ENCODE measurements at regions not wholly inside any gene's neighbourhood (a gene's known extent, or its start where the extent isn't known, plus 50 kb on each side); places are given as distances from the start of the nearest gene placed in this dataset.

DNA sequence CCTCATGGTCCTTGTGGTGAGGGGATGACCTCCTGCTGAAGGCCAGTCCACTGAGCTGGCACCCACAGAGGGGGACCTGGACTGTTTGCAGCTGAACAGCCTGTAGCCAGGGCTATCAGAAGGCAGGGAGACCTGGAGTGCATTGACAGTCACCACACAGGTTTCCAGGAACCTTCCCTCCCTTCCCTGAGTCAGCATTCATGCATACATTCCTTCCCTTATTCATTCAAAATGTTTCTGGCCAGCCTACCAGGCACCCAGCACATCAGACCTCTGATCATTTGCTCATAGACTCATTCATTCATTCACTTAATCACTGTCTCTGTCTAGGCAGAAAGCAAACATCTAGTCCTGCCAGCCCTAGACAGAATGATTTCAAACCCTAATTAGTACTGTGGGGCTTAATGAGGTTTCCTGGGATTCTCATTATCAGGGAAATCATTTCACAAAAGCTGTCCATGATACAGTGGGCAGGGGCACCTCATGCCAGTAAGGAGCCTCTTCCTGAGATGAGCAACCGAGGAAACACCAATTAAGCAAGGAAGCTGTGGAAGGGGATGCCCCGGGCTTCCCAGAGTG lies 110.1 kb upstream of the PPP1R26 start:
- no peak for DNase-seq
- Histone ChIP-seq H3K4me2 (ENCODE audit: low read length) (no peak overlapping the region), H2BK5ac (ENCODE audit: low read depth, low read length, poor library complexity) (no peak overlapping the region), H4K12ac (ENCODE audit: low read depth, low read length) (no peak overlapping the region), H3K18ac (ENCODE audit: low read length) (no peak overlapping the region), H4K8ac (ENCODE audit: low read depth, low read length) (no peak overlapping the region), H2AK5ac (ENCODE audit: low read length) (no peak overlapping the region), H2BK12ac (ENCODE audit: low read length) (no peak overlapping the region), H3K14ac (ENCODE audit: low read length) (no peak overlapping the region), H3K4me3 (ENCODE audit: low read depth, low read length) (no peak overlapping the region), H3K79me1 (ENCODE audit: low read length) (no peaks in the 10 kb centered on the region), H4K91ac (ENCODE audit: low read depth, low read length) (no peak overlapping the region), H3K4me1 (ENCODE audit: control insufficient read depth in 1 of 2, insufficient read depth in 2 of 2, low read length in 2 of 2) (no peaks in the 10 kb centered on the region), H3K9ac (ENCODE audit: low read length) (no peak overlapping the region), H3K79me2 (ENCODE audit: control insufficient read depth, insufficient read depth, low read length, poor library complexity) (no peaks in the 10 kb centered on the region), H2AFZ (ENCODE audit: insufficient read depth, low read length, poor library complexity) (no peak overlapping the region), H3K27ac (ENCODE audit: low read depth, low read length) (no peak overlapping the region), H2BK120ac (ENCODE audit: insufficient read depth, low read length, poor library complexity) (no peak overlapping the region), H3K36me3 (ENCODE audit: control insufficient read depth in 1 of 2, insufficient read depth in 2 of 2, low read length in 2 of 2) (no peaks in the 10 kb centered on the region), H3K27me3 (ENCODE audit: insufficient read depth, low read length) (no peaks in the 10 kb centered on the region), H3K23ac (ENCODE audit: low read length) (no peak overlapping the region), H3K9me3 (ENCODE audit: insufficient read depth, low read depth, low read length) (peaks cover 3% of the 10 kb centered on the region), H3K4ac (ENCODE audit: low read depth, low read length) (no peak overlapping the region)
- no CpG with 5 or more reads among the region's 2 CpGs for WGBS (ENCODE audit: extremely low coverage, insufficient coverage, insufficient read length)

DNA sequence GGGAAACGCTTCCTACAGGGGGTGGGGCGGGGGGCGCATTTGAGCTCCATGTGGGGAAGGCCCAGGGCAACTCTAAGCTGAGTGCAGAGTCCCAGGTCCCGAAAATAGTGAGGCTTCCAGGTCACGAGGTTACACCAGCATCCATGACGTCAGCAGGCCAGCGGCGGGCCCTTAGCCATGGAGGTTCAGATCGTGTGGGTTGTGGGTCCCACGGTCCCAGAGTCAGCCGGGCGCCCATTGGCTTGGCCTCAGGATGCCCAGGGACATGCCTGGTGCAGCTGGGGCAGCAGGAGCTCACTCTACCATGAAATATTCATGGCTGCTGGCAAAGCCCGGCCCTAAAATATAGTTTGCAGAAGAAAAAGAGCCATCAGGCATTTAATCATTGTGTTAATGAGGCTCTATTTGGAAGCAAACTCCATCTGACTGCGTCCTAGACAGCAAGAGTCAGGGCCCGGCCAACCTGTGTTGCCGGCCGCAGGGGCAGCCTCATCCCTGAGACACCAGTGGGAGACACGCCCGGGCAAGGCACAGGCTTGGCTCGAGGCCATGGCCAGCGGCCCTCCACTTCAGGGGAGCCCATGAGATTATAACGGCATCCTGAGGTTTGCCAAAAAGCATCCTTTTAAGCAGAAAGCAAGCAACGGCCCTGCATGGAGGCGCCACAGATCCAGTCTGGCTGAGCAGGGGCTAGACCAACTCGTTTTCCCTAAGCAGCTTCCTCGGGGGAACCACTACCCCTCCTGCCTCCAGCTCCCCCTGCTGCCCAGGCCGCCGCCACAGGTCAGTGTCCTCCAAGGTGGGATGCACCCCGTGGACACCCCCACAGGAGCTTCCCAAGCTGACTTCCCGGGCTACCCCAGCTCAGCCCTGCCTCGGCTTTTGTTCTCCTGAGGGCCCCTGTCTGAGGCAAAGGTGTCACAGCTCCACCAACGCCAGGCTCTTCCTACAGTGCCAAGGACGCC lies 108.9 kb upstream of the PPP1R26 start:
- Histone ChIP-seq H3K14ac (ENCODE audit: low read length) (no peak overlapping the region), H2AFZ (ENCODE audit: insufficient read depth, low read length, poor library complexity) (no peak overlapping the region), H3K9me3 (ENCODE audit: insufficient read depth, low read depth, low read length) (peaks cover 3% of the 10 kb centered on the region), H2AK5ac (ENCODE audit: low read length) (no peak overlapping the region), H3K36me3 (ENCODE audit: control insufficient read depth in 1 of 2, insufficient read depth in 2 of 2, low read length in 2 of 2) (no peaks in the 10 kb centered on the region), H3K4me2 (ENCODE audit: low read length) (no peak overlapping the region), H3K27me3 (ENCODE audit: insufficient read depth, low read length) (no peaks in the 10 kb centered on the region), H3K27ac (ENCODE audit: low read depth, low read length) (no peak overlapping the region), H3K23ac (ENCODE audit: low read length) (no peak overlapping the region), H4K91ac (ENCODE audit: low read depth, low read length) (no peak overlapping the region), H3K9ac (ENCODE audit: low read length) (no peak overlapping the region), H4K12ac (ENCODE audit: low read depth, low read length) (no peak overlapping the region), H2BK5ac (ENCODE audit: low read depth, low read length, poor library complexity) (no peak overlapping the region), H3K4me3 (ENCODE audit: low read depth, low read length) (no peak overlapping the region), H4K8ac (ENCODE audit: low read depth, low read length) (no peak overlapping the region), H3K79me2 (ENCODE audit: control insufficient read depth, insufficient read depth, low read length, poor library complexity) (no peaks in the 10 kb centered on the region), H3K4ac (ENCODE audit: low read depth, low read length) (no peak overlapping the region), H3K4me1 (ENCODE audit: control insufficient read depth in 1 of 2, insufficient read depth in 2 of 2, low read length in 2 of 2) (no peaks in the 10 kb centered on the region), H2BK120ac (ENCODE audit: insufficient read depth, low read length, poor library complexity) (no peak overlapping the region), H3K18ac (ENCODE audit: low read length) (no peak overlapping the region), H2BK12ac (ENCODE audit: low read length) (no peak overlapping the region), H3K79me1 (ENCODE audit: low read length) (no peaks in the 10 kb centered on the region)
- no peak for DNase-seq
- no CpG with 5 or more reads among the region's 33 CpGs for WGBS (ENCODE audit: extremely low coverage, insufficient coverage, insufficient read length)

DNA sequence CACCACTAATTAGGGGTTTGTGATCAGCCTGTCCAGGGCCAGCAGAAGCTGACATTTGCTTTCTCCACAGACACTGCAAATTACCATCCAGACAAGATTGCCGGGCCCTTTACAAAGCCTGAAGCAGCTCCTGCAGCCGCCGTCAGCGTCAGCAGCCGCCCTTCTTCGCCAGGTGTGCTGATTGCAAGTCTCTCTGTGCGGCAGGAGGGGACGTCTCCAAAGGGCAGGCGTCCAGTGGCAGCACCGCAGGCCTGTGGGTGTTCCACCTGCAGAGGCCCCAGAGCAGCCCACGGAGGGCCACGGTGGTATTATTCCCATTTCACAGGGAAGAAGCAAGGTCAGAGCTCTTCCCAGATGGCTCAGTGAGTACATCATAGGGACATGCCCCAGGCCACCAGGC lies 108.0 kb upstream of the PPP1R26 start:
- no peaks in the 10 kb centered on the region for H3K27me3 ChIP-seq (ENCODE audit: insufficient read depth, low read length)
- WGBS (ENCODE audit: extremely low coverage, insufficient coverage, insufficient read length): no CpG with 5 or more reads among the region's 12 CpGs
- H3K36me3 ChIP-seq (ENCODE audit: control insufficient read depth in 1 of 2, insufficient read depth in 2 of 2, low read length in 2 of 2): no peaks in the 10 kb centered on the region
- H3K4me2 ChIP-seq (ENCODE audit: low read length): no peak overlapping the region
- H3K4me3 ChIP-seq (ENCODE audit: low read depth, low read length): no peak overlapping the region
- no peak overlapping the region for H3K4ac ChIP-seq (ENCODE audit: low read depth, low read length)
- H3K14ac ChIP-seq (ENCODE audit: low read length): no peak overlapping the region
- H3K9me3 ChIP-seq (ENCODE audit: insufficient read depth, low read depth, low read length): peaks cover 2% of the 10 kb centered on the region
- H4K12ac ChIP-seq (ENCODE audit: low read depth, low read length): no peak overlapping the region
- no peak overlapping the region for H3K23ac ChIP-seq (ENCODE audit: low read length)
- no peak overlapping the region for H3K9ac ChIP-seq (ENCODE audit: low read length)
- no peak for DNase-seq
- H2AK5ac ChIP-seq (ENCODE audit: low read length): no peak overlapping the region
- no peak overlapping the region for H2AFZ ChIP-seq (ENCODE audit: insufficient read depth, low read length, poor library complexity)
- no peak overlapping the region for H4K91ac ChIP-seq (ENCODE audit: low read depth, low read length)
- H2BK5ac ChIP-seq (ENCODE audit: low read depth, low read length, poor library complexity): no peak overlapping the region
- H3K79me2 ChIP-seq (ENCODE audit: control insufficient read depth, insufficient read depth, low read length, poor library complexity): no peaks in the 10 kb centered on the region
- H2BK12ac ChIP-seq (ENCODE audit: low read length): no peak overlapping the region
- no peaks in the 10 kb centered on the region for H3K4me1 ChIP-seq (ENCODE audit: control insufficient read depth in 1 of 2, insufficient read depth in 2 of 2, low read length in 2 of 2)
- no peak overlapping the region for H2BK120ac ChIP-seq (ENCODE audit: insufficient read depth, low read length, poor library complexity)
- no peak overlapping the region for H4K8ac ChIP-seq (ENCODE audit: low read depth, low read length)
- no peak overlapping the region for H3K27ac ChIP-seq (ENCODE audit: low read depth, low read length)
- H3K79me1 ChIP-seq (ENCODE audit: low read length): no peaks in the 10 kb centered on the region
- no peak overlapping the region for H3K18ac ChIP-seq (ENCODE audit: low read length)

DNA sequence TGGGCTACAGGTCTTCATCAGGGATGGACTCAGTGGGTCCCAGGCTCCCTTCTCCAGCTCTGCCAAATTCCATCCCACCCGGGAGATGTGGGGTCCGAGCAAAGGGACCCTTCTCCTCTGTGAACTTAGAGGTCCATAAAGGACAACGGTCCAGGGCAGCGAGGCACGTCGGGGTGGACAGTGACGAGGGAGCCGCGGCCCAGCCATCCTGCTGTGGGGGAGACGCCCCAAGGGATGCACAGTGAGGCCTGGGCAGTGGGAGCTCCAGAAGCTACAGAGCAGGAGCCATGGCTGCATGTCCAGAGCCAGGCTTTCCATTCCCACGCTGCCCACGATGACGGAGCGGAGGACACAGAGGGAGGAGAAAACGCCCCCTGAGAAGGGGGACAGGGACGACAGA lies 107.5 kb upstream of the PPP1R26 start:
- H3K18ac ChIP-seq (ENCODE audit: low read length): no peak overlapping the region
- no peak overlapping the region for H3K14ac ChIP-seq (ENCODE audit: low read length)
- H3K4me1 ChIP-seq (ENCODE audit: control insufficient read depth in 1 of 2, insufficient read depth in 2 of 2, low read length in 2 of 2): no peaks in the 10 kb centered on the region
- H3K4ac ChIP-seq (ENCODE audit: low read depth, low read length): no peak overlapping the region
- no peak overlapping the region for H2AFZ ChIP-seq (ENCODE audit: insufficient read depth, low read length, poor library complexity)
- no peak overlapping the region for H3K4me3 ChIP-seq (ENCODE audit: low read depth, low read length)
- H2BK12ac ChIP-seq (ENCODE audit: low read length): no peak overlapping the region
- no peaks in the 10 kb centered on the region for H3K79me1 ChIP-seq (ENCODE audit: low read length)
- H2AK5ac ChIP-seq (ENCODE audit: low read length): no peak overlapping the region
- H4K8ac ChIP-seq (ENCODE audit: low read depth, low read length): no peak overlapping the region
- no peak for DNase-seq
- no peaks in the 10 kb centered on the region for H3K9me3 ChIP-seq (ENCODE audit: insufficient read depth, low read depth, low read length)
- no CpG with 5 or more reads among the region's 16 CpGs for WGBS (ENCODE audit: extremely low coverage, insufficient coverage, insufficient read length)
- no peak overlapping the region for H2BK5ac ChIP-seq (ENCODE audit: low read depth, low read length, poor library complexity)
- no peak overlapping the region for H3K27ac ChIP-seq (ENCODE audit: low read depth, low read length)
- no peaks in the 10 kb centered on the region for H3K79me2 ChIP-seq (ENCODE audit: control insufficient read depth, insufficient read depth, low read length, poor library complexity)
- H3K36me3 ChIP-seq (ENCODE audit: control insufficient read depth in 1 of 2, insufficient read depth in 2 of 2, low read length in 2 of 2): no peaks in the 10 kb centered on the region
- H4K12ac ChIP-seq (ENCODE audit: low read depth, low read length): no peak overlapping the region
- H3K23ac ChIP-seq (ENCODE audit: low read length): no peak overlapping the region
- no peak overlapping the region for H4K91ac ChIP-seq (ENCODE audit: low read depth, low read length)
- H3K4me2 ChIP-seq (ENCODE audit: low read length): no peak overlapping the region
- no peak overlapping the region for H3K9ac ChIP-seq (ENCODE audit: low read length)
- no peak overlapping the region for H2BK120ac ChIP-seq (ENCODE audit: insufficient read depth, low read length, poor library complexity)
- no peaks in the 10 kb centered on the region for H3K27me3 ChIP-seq (ENCODE audit: insufficient read depth, low read length)

All from trophoblast cell (in vitro differentiated cells and primary cell).